A549 (cell line): ENCODE measurements at regions not wholly inside any gene's neighbourhood (a gene's known extent, or its start where the extent isn't known, plus 50 kb on each side); places are given as distances from the start of the nearest gene placed in this dataset.
"Not testable (repeated sequence)": the region's sequence is repeated elsewhere in the genome, so short reads cannot be mapped to it uniquely, and the experiment has no call there.

Source experiments
- ATAC-seq, 2 experiments: fragments of 200-7000 bp in 1 of 2; fragments of >200 bp in 1 of 2; cut with Nextera tagmentation in 1 of 2; cut with Tn5 transposase in 1 of 2; 3 replicates each; pipeline versions ENCODE4 v1.8.0 to v1.9.1; 2018 to 2020; ENCODE audit warnings: mild to moderate bottlenecking in 1 of 2, moderate library complexity in 1 of 2
- CTCF ChIA-PET: fragments of 300-600 bp; sonication (Branson Sonifier 250); formaldehyde crosslinking; extraction: SDS; loops from one replicate; lab custom pipeline; 2021; ENCODE audit warnings: antibody characterized with exemption, inconsistent platforms; lab: Yijun Ruan, JAX
- POLR2A ChIA-PET: fragments of 350-600 bp; formaldehyde crosslinking; extraction: SDS; loops from one replicate; lab custom pipeline; 2021; ENCODE audit warnings: antibody characterized with exemption, inconsistent platforms; lab: Yijun Ruan, JAX
- DNase-seq, 2 experiments: peaks; one replicate each; pipeline versions ENCODE4 v3.0.0 to v3.0.0-alpha.2; 2011 to 2016; ENCODE audit warnings: low read depth in 1 of 2, low spot score in 1 of 2
- FAIRE-seq: peaks from 2 replicates; lab custom pipeline; 2011; peaks lifted over from hg19 to GRCh38; lab: Jason Lieb, UNC
- H3K27ac ChIP-seq, 2 experiments: fragments of >200 bp; sonication (Bioruptor Twin); formaldehyde crosslinking; 3 replicates each; pipeline ENCODE4 v1.5.1; 2016 to 2017
- H3K4me1 ChIP-seq: fragments of >200 bp; sonication (Bioruptor Twin); formaldehyde crosslinking; 3 replicates; pipeline ENCODE4 v1.6.1; 2016
- H3K4me2 ChIP-seq: fragments of >200 bp; sonication (Bioruptor Twin); formaldehyde crosslinking; 3 replicates; pipeline ENCODE4 v1.6.1; 2016
- H3K4me3 ChIP-seq: fragments of >200 bp; sonication (Bioruptor Twin); formaldehyde crosslinking; 3 replicates; pipeline ENCODE4 v1.5.1; 2016
- H3K9me3 ChIP-seq: fragments of >200 bp; sonication (Bioruptor Twin); formaldehyde crosslinking; 3 replicates; pipeline ENCODE4 v1.6.1; 2016
- CBX2 ChIP-seq: fragments of 200-600 bp; sonication (generic); IDR thresholded peaks from 2 replicates; pipeline ENCODE4 v1.6.1; 2016; ENCODE audit warnings: low read depth, mild to moderate bottlenecking, borderline replicate concordance
- ESRRA ChIP-seq: fragments of 150-350 bp; IDR thresholded peaks from 2 replicates; pipeline ENCODE4 v1.6.1; 2014; ENCODE audit warnings: mild to moderate bottlenecking, low read length, borderline replicate concordance
- HDAC2 ChIP-seq: fragments of 200-600 bp; sonication (generic); IDR thresholded peaks from 2 replicates; pipeline ENCODE4 v1.6.1; 2016
- HOXA7 ChIP-seq: fragments of 250-450 bp; sonication (Bioruptor Pico); IDR thresholded peaks from 2 replicates; pipeline ENCODE4 v1.5.0; 2020; ENCODE audit warnings: mild to moderate bottlenecking, moderate library complexity
- HOXB13 ChIP-seq: fragments of 250-450 bp; sonication (Bioruptor Pico); IDR thresholded peaks from 2 replicates; pipeline ENCODE4 v1.5.0; 2020; ENCODE audit warnings: low read depth, mild to moderate bottlenecking, moderate library complexity
- JUNB ChIP-seq: fragments of >200 bp; sonication (Bioruptor Twin); formaldehyde crosslinking; IDR thresholded peaks from 2 replicates; pipeline ENCODE4 v1.6.1; 2016
- KDM1A ChIP-seq: fragments of 200-600 bp; sonication (generic); IDR thresholded peaks from 2 replicates; pipeline ENCODE4 v1.6.1; 2016; ENCODE audit warnings: low read depth, mild to moderate bottlenecking
- NPAS2 ChIP-seq: fragments of 250-450 bp; sonication (Bioruptor Pico); IDR thresholded peaks from 2 replicates; pipeline ENCODE4 v1.8.0; 2022; ENCODE audit warnings: mild to moderate bottlenecking, moderate library complexity, borderline replicate concordance
- NR3C1 ChIP-seq: fragments of >200 bp; sonication (Bioruptor Twin); formaldehyde crosslinking; IDR thresholded peaks from 3 replicates; pipeline ENCODE4 v1.6.1; 2017
- RCOR1 ChIP-seq: fragments of 150-350 bp; IDR thresholded peaks from 2 replicates; pipeline ENCODE4 v1.6.1; 2014; ENCODE audit warnings: antibody characterized with exemption, low read length, low read depth
- TP53 ChIP-seq: fragments of 250-450 bp; sonication (Bioruptor Pico); IDR thresholded peaks from 2 replicates; pipeline ENCODE4 v1.5.0; 2021; ENCODE audit warnings: mild to moderate bottlenecking, moderate library complexity
- whole genome bisulfite sequencing: methylation state at CpG from one replicate; pipeline ENCODE4 v1.1.6; 2017; ENCODE audit errors: missing lambda C conversion rate; 5-methylcytosine and 5-hydroxymethylcytosine counted together
- TF ChIP-seq, protein P1 (sequence below): IDR thresholded peaks from 2 replicates; pipeline ENCODE4 v1.6.1; 2012
- TF ChIP-seq, protein P2 (sequence below): fragments of >200 bp; sonication (Bioruptor Twin); formaldehyde crosslinking; IDR thresholded peaks from 3 replicates; pipeline ENCODE4 v1.6.1; 2016
- TF ChIP-seq, protein P3 (sequence below): fragments of 150-350 bp; IDR thresholded peaks from 2 replicates; pipeline ENCODE4 v1.6.1; 2014; ENCODE audit warnings: low read depth, mild to moderate bottlenecking, low read length
- TF ChIP-seq, protein P4 (sequence below): fragments of 250-450 bp; sonication (Bioruptor Pico); IDR thresholded peaks from 2 replicates; pipeline ENCODE4 v1.5.0; 2020; ENCODE audit warnings: low read depth, mild to moderate bottlenecking, moderate library complexity

DNA sequence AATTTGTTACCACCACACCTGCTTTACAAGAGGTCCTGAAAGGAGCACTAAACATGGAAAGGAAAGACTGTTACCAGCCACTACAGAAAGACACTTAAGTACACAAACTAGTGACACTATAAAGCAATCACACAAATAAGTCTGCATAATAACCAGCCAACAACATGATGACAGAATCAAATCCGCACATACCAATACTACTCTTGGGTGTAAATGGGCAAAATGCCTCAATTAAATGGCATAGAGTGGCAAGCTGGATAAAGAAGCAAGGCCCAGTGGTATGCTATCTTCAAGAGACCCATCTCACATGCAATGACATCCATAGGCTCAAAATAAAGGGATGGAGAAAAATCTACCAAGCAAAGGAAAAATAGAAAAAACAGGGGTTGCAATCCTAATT lies 106.8 kb upstream of the PRR23C start:
- DNase-seq (no peak), FAIRE-seq (no peak), ATAC-seq (no peak)
- Histone ChIP-seq H3K4me2 (no peak overlapping the region), H3K27ac (no peak overlapping the region), H3K4me1 (no peaks in the 10 kb centered on the region), H3K9me3 (no peaks in the 10 kb centered on the region), H3K4me3 (no peak overlapping the region)
- POLR2A ChIA-PET: no interaction called here
- whole genome bisulfite sequencing: 47% methylated on average over 1 of the region's 1 CpG
- TF ChIP-seq TP53 (CRISPR knock-in tag): no peak
- TF ChIP-seq, protein P1, sequence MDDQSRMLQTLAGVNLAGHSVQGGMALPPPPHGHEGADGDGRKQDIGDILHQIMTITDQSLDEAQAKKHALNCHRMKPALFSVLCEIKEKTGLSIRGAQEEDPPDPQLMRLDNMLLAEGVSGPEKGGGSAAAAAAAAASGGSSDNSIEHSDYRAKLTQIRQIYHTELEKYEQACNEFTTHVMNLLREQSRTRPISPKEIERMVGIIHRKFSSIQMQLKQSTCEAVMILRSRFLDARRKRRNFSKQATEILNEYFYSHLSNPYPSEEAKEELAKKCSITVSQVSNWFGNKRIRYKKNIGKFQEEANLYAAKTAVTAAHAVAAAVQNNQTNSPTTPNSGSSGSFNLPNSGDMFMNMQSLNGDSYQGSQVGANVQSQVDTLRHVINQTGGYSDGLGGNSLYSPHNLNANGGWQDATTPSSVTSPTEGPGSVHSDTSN: no peak
- CTCF ChIA-PET: no interaction called here

DNA sequence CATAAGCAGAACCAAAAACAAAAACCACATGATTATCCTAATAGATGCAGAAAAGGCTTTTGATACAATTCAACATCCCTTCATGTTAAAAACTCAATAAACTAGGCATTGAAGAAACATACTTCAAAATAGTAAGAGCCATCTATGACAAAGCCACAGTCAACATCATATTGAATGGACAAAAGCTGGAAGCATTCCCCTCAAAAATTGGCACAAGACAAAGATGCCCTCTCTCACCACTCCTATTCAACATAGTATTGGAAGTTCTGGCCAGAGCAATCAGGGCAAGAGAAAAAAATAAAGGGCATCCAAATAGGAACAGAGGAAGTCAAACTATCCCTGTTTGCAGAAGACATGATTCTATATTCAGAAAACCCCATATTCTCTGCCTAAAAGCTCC lies 108.7 kb upstream of the PRR23C start:
- not testable (repeated sequence) for FAIRE-seq

DNA sequence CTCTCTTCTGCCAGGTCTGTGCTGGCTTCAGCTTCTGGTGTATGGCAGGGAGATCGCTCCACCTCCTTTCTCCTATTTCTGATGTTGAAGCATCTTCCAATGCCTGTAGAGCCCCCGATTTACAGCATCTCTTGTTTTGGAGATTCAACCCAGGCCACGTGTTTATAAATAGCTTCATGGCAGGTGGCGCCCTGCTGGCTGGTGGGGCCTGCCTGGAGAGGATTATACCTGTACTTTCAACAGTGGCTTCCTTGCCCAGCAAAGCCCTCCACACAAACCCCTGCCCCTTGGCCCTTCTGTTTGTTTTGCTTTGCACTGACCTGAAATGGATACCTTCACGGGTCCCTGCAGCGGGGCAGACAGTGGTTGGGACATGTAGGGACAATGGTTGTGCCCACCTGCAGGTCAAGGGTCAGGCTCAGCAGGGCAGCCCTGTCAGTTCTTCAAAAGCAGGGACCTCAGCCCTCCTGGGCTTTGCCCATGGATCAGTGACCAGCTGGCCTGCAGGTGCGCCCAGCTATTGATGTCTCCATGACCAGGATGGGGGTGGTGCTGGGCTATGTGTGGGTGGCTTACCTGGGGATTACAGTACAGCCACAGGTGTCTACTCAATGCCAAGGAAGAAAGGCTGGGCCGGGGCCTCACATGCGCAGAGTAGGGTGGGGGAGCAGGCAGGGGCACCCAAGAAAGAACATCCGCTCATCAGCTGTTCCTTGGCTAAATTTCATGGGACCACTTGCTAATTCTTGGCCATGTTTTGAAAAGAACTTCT lies 112.7 kb upstream of the PRR23C start:
- no peak overlapping the region for H3K4me3 ChIP-seq
- POLR2A ChIA-PET: no interaction called here
- H3K27ac ChIP-seq: no peak overlapping the region
- TF ChIP-seq HOXA7 (CRISPR knock-in tag) (no peak), KDM1A (no peak)
- TF ChIP-seq, protein P2, sequence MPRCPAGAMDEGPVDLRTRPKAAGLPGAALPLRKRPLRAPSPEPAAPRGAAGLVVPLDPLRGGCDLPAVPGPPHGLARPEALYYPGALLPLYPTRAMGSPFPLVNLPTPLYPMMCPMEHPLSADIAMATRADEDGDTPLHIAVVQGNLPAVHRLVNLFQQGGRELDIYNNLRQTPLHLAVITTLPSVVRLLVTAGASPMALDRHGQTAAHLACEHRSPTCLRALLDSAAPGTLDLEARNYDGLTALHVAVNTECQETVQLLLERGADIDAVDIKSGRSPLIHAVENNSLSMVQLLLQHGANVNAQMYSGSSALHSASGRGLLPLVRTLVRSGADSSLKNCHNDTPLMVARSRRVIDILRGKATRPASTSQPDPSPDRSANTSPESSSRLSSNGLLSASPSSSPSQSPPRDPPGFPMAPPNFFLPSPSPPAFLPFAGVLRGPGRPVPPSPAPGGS: no peak
- TF ChIP-seq, protein P3, sequence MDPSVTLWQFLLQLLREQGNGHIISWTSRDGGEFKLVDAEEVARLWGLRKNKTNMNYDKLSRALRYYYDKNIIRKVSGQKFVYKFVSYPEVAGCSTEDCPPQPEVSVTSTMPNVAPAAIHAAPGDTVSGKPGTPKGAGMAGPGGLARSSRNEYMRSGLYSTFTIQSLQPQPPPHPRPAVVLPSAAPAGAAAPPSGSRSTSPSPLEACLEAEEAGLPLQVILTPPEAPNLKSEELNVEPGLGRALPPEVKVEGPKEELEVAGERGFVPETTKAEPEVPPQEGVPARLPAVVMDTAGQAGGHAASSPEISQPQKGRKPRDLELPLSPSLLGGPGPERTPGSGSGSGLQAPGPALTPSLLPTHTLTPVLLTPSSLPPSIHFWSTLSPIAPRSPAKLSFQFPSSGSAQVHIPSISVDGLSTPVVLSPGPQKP: no peak
- no peaks in the 10 kb centered on the region for H3K9me3 ChIP-seq
- no peak for FAIRE-seq
- WGBS: 44% methylated on average over 9 of the region's 10 CpGs
- CTCF ChIA-PET: no interaction called here
- H3K4me1 ChIP-seq: no peaks in the 10 kb centered on the region
- ATAC-seq: no peak
- no peak overlapping the region for H3K4me2 ChIP-seq
- no peak for DNase-seq

More for the DNA sequence above, 108.7 kb upstream of the PRR23C start:
- H3K9me3 ChIP-seq, DNase-seq, ATAC-seq, H3K4me3 ChIP-seq, H3K4me2 ChIP-seq, H3K4me1 ChIP-seq, H3K27ac ChIP-seq, POLR2A ChIA-PET: not testable (repeated sequence)
- CTCF ChIA-PET: interaction anchor here (1.1 to 1.5 kb wide), 2 partner anchors 11 to 41 kb away, joined by 4 read pairs; no protein-coding TSS in a partner anchor

DNA sequence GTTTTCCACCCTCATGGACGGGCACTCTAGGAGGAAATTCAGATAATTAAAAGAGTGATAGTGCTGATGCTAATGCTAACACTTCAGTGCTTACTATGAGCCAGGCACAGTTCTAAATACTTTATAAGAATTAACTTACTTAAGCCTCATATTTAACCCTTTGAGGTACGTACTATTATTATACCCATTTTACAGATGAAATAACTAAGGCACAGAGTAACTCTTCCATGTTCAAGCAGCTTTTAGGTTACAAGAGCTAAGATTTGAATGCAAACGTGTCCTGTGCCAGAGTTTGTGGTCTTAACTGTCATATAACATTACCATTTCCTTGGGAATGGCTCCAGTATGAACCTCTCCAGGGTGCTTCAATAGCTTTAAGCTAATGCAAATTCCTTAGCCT lies 114.7 kb upstream of the PRR23C start:
- no peak for FAIRE-seq
- no peaks in the 10 kb centered on the region for H3K4me1 ChIP-seq
- no peaks in the 10 kb centered on the region for H3K9me3 ChIP-seq
- ChIA-PET POLR2A (no interaction called here), CTCF (no interaction called here)
- no peak for DNase-seq
- ATAC-seq: no peak
- H3K4me2 ChIP-seq: no peak overlapping the region
- no peak overlapping the region for H3K27ac ChIP-seq
- H3K4me3 ChIP-seq: no peak overlapping the region
- TF ChIP-seq NR3C1 (no peak), RCOR1 (no peak), HOXB13 (CRISPR knock-in tag) (no peak), NPAS2 (CRISPR knock-in tag) (no peak), HDAC2 (no peak), KDM1A (no peak), JUNB (no peak), TP53 (CRISPR knock-in tag) (no peak), CBX2 (no peak), ESRRA (no peak)
- TF ChIP-seq, protein P4, sequence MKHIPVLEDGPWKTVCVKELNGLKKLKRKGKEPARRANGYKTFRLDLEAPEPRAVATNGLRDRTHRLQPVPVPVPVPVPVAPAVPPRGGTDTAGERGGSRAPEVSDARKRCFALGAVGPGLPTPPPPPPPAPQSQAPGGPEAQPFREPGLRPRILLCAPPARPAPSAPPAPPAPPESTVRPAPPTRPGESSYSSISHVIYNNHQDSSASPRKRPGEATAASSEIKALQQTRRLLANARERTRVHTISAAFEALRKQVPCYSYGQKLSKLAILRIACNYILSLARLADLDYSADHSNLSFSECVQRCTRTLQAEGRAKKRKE (CRISPR knock-in tag): no peak
- 50% methylated on average over 3 of the region's 3 CpGs for WGBS
